Fibroblast of villous mesenchyme (primary cell): ENCODE measurements at regions not wholly inside any gene's neighbourhood (a gene's known extent, or its start where the extent isn't known, plus 50 kb on each side); places are given as distances from the start of the nearest gene placed in this dataset.
"Not testable (repeated sequence)": the region's sequence is repeated elsewhere in the genome, so short reads cannot be mapped to it uniquely, and the experiment has no call there.

Source experiments
- DNase-seq: peaks from one replicate; pipeline ENCODE4 v3.0.0-alpha.2; 2010; ENCODE audit warnings: low read depth
- H3K4me3 ChIP-seq: 2 replicates; pipeline ENCODE4 v1.5.1; 2011; ENCODE audit warnings: low read depth, mild to moderate bottlenecking, low read length
- CTCF ChIP-seq: IDR thresholded peaks from 2 replicates; pipeline ENCODE4 v1.5.1; 2012; ENCODE audit warnings: low read depth, mild to moderate bottlenecking, low read length; ENCODE audit not compliant: insufficient read depth

DNA sequence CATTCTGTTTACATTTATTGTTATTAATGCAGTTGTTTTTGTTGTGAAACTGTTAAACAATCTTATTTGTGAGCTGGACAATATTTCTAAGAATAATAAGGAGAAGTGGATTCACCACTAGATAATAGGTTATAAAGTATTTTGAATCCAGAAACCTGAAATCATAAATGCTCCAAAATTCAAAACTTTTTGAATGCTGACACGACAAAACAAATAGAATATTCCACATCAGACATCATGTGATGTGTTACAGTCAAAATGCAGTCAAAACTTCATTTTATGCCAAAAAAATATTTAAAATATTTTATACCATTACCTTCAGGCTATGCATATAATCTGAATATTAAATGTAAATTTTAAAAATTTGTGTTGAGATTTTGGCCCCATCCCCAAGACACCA is 1321.4 kb downstream of the SLITRK1 start:
- TF ChIP-seq CTCF: no peak
- H3K4me3 ChIP-seq: no peak overlapping the region
- no peak for DNase-seq

- H3K4me3 ChIP-seq: no peak overlapping the region
- TF ChIP-seq CTCF: no peak
- no peak for DNase-seq
Observed at GRCh38 chr13:82522872-82523271, 1359.4 kb downstream of the SLITRK1 start.

DNA sequence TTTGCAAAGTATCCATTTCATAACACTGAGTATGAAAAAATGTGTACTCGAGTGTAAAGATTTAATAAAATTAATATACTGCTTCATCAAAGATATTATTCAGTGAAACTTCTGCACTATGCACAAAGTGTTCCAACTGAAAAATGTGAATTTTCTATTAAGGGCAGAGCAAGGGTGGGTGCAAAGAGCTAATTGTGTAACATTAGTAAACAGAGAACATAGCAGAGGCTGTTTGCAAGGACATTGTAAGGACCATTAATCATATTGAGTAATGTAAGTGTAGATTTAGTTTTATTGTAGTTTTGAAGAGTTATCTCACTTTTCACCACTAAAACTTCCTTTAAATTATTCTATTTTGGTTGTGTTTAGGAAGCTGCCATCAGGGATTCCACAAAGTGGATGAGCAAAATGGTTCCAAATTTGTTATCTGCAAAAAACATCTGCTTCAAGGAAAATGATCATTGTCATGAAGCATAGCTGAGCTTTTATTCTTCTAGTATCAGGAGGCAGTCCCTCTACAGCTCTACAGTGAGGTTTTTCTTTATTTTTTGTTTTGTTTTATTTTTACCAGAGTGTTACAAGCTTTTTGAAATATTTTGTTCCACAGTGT is 1375.4 kb downstream of the SLITRK1 start:
- DNase-seq: no peak
- TF ChIP-seq CTCF: no peak
- no peak overlapping the region for H3K4me3 ChIP-seq

DNA sequence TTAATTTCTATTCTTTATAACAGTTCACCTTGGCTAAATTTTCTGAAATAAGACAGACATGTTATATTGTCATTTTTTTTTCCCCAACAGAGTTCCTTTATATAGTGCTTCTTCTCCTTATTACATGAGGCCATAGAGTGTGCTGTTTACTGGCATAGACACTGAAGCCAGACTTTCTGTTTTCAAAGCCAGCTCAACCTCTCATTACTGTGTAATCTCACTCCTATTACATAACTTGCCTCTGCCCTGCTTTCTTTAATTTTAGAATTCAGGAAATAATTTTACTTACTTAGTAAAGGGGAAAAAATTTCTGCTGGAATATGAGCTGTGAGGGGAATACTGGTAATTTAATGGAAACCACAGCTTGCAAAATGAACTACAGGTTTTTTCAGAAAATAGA is 1380.4 kb downstream of the SLITRK1 start:
- no peak for DNase-seq
- TF ChIP-seq CTCF: no peak
- no peak overlapping the region for H3K4me3 ChIP-seq

- no peak for DNase-seq
- H3K4me3 ChIP-seq: no peak overlapping the region
- TF ChIP-seq CTCF: no peak
Observed at GRCh38 chr13:82480415-82480814, 1401.9 kb downstream of the SLITRK1 start.

- no peak for TF ChIP-seq CTCF
- DNase-seq: no peak
- no peak overlapping the region for H3K4me3 ChIP-seq
Observed at GRCh38 chr13:82477436-82477835, 1404.8 kb downstream of the SLITRK1 start.

GRCh38 chr13:82467626-82468025 is 1414.6 kb downstream of the SLITRK1 start:
- H3K4me3 ChIP-seq: no peak overlapping the region

DNA sequence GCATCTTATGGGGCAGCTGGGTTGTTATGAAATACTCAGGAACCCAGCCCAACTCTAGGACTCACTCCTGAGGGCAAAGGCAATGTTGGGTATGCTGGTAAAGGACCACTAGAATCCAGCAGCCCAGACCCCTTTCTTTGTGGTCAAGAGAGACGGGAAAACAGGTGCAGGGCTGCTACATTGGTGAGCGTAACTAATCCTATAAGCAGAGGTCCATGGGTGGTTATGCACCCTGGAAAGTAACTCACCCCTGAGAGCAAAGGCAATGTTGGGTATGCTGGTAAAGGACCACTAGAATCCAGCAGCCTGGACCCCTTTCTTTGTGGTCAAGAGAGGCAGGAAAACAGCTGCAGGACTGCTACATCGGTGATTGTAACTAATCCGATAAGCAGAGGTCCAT is 1422.7 kb downstream of the SLITRK1 start:
- DNase-seq: not testable (repeated sequence)

More at GRCh38 chr13:82467626-82468025, 1414.6 kb downstream of the SLITRK1 start:
- TF ChIP-seq CTCF: no peak
- no peak for DNase-seq

More for the DNA sequence above, 1422.7 kb downstream of the SLITRK1 start:
- not testable (repeated sequence) for H3K4me3 ChIP-seq
